DND-41 (cell line): ENCODE measurements at regions not wholly inside any gene's neighbourhood (a gene's known extent, or its start where the extent isn't known, plus 50 kb on each side); places are given as distances from the start of the nearest gene placed in this dataset.

Experiments
- ATAC-seq: fragments of 200-7000 bp; cut with Tn5 transposase; 3 replicates; pipeline ENCODE4 v1.9.1; 2021; ENCODE audit warnings: low read depth; ENCODE audit not compliant: insufficient read depth
- DNase-seq: peaks from one replicate; pipeline ENCODE4 v3.0.0-alpha.2; 2020
- H2AFZ ChIP-seq: 2 replicates; pipeline ENCODE4 v1.6.0; 2012; ENCODE audit warnings: low read depth, low read length
- H3K27ac ChIP-seq: 2 replicates; pipeline ENCODE4 v1.5.1; 2012; ENCODE audit warnings: low read length, inconsistent platforms
- H3K27me3 ChIP-seq: fragments of 200-600 bp; sonication (generic); 2 replicates; pipeline ENCODE4 v1.6.0; 2012; ENCODE audit warnings: low read length, mild to moderate bottlenecking, inconsistent platforms; ENCODE audit not compliant: insufficient read depth, poor library complexity
- H3K36me3 ChIP-seq: 2 replicates; pipeline ENCODE4 v1.5.1; 2012; ENCODE audit warnings: low read length, inconsistent platforms; ENCODE audit not compliant: insufficient read depth
- H3K4me1 ChIP-seq: 2 replicates; pipeline ENCODE4 v1.5.1; 2012; ENCODE audit warnings: mild to moderate bottlenecking, low read length; ENCODE audit not compliant: insufficient read depth
- H3K4me2 ChIP-seq: 2 replicates; pipeline ENCODE4 v1.6.0; 2012; ENCODE audit warnings: mild to moderate bottlenecking, moderate library complexity, low read length, inconsistent platforms; ENCODE audit not compliant: insufficient read depth
- H3K4me3 ChIP-seq, 2 experiments: fragments of 200-600 bp in 1 of 2; shearing (Covaris generic) in 1 of 2; 2 replicates each; pipeline ENCODE4 v1.5.1; 2012 to 2016; ENCODE audit warnings: inconsistent platforms in 2 of 2, low read length in 2 of 2, mild to moderate bottlenecking in 2 of 2, low read depth in 1 of 2, moderate library complexity in 1 of 2
- H3K79me2 ChIP-seq: 2 replicates; pipeline ENCODE4 v1.6.0; 2012; ENCODE audit warnings: low read length, inconsistent platforms; ENCODE audit not compliant: insufficient read depth
- H3K9ac ChIP-seq: 2 replicates; pipeline ENCODE4 v1.6.0; 2012; ENCODE audit warnings: low read depth, mild to moderate bottlenecking, inconsistent platforms, low read length, moderate library complexity
- H3K9me3 ChIP-seq: 2 replicates; pipeline ENCODE4 v1.5.1; 2012; ENCODE audit warnings: low read length, moderate library complexity, mild to moderate bottlenecking, inconsistent platforms; ENCODE audit not compliant: insufficient read depth, severe bottlenecking
- H4K20me1 ChIP-seq: 2 replicates; pipeline ENCODE4 v1.6.0; 2012; ENCODE audit warnings: low read length; ENCODE audit not compliant: insufficient read depth
- EZH2 ChIP-seq: IDR thresholded peaks from 3 replicates; pipeline ENCODE4 v1.6.1; 2012; ENCODE audit warnings: borderline replicate concordance, low read depth, mild to moderate bottlenecking, moderate library complexity, low read length, inconsistent platforms; ENCODE audit not compliant: severe bottlenecking
- TF ChIP-seq, protein P1 (sequence below): IDR thresholded peaks from 2 replicates; pipeline ENCODE4 v1.5.1; 2012; ENCODE audit warnings: borderline replicate concordance, low read length, moderate library complexity, mild to moderate bottlenecking; ENCODE audit not compliant: poor library complexity, severe bottlenecking; ENCODE audit errors: extremely low read depth

DNA sequence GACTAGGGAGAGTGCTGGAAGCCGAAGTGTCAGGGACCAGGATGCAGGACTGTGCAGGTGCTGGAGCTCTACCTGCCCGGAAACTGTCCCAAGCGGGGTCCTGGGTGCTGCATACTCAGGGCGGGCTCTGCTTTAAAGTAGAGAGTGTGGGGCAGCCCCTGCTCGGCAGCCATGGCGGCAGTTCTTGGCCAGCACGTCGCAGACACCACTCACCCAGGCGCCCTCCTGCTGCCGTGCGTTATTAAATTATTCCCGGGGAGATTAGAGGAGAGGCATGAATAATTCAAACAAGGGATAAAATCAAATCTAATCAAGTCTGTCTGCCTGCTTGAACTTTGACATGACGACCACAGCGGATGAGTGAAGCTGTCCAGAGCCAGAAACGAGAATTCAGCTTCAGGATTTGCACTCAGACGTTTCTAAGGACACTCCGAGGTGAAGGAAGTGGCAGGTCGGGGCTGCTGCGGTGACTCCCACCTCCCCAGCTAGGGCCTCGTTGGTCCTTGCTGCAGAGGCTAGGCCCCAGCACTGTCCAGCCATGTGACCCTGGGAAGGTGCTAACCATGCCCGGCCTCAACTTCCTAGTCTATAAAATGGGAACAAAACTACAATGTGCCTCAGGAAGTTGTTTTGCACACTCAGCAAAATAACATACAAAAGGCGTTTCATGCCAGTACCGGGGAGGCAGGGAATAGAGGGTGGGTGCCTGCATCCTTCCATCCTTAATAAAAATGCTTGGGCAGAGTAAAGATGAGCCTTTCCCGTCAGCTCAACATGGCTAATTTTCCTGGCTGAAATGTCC lies 91.3 kb upstream of the ADAMTS2 start:
- no peak overlapping the region for H3K4me2 ChIP-seq
- no peaks in the 10 kb centered on the region for H4K20me1 ChIP-seq
- H2AFZ ChIP-seq: no peak overlapping the region
- no peak overlapping the region for H3K9ac ChIP-seq
- no peak for DNase-seq
- no peaks in the 10 kb centered on the region for H3K36me3 ChIP-seq
- no peaks in the 10 kb centered on the region for H3K27me3 ChIP-seq
- no peaks in the 10 kb centered on the region for H3K9me3 ChIP-seq
- no peak overlapping the region for H3K27ac ChIP-seq
- no peak overlapping the region for H3K4me3 ChIP-seq
- no peaks in the 10 kb centered on the region for H3K79me2 ChIP-seq
- no peak for ATAC-seq
- TF ChIP-seq, protein P1, sequence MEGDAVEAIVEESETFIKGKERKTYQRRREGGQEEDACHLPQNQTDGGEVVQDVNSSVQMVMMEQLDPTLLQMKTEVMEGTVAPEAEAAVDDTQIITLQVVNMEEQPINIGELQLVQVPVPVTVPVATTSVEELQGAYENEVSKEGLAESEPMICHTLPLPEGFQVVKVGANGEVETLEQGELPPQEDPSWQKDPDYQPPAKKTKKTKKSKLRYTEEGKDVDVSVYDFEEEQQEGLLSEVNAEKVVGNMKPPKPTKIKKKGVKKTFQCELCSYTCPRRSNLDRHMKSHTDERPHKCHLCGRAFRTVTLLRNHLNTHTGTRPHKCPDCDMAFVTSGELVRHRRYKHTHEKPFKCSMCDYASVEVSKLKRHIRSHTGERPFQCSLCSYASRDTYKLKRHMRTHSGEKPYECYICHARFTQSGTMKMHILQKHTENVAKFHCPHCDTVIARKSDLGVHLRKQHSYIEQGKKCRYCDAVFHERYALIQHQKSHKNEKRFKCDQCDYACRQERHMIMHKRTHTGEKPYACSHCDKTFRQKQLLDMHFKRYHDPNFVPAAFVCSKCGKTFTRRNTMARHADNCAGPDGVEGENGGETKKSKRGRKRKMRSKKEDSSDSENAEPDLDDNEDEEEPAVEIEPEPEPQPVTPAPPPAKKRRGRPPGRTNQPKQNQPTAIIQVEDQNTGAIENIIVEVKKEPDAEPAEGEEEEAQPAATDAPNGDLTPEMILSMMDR: no peak
- TF ChIP-seq EZH2: no peak
- no peaks in the 10 kb centered on the region for H3K4me1 ChIP-seq

DNA sequence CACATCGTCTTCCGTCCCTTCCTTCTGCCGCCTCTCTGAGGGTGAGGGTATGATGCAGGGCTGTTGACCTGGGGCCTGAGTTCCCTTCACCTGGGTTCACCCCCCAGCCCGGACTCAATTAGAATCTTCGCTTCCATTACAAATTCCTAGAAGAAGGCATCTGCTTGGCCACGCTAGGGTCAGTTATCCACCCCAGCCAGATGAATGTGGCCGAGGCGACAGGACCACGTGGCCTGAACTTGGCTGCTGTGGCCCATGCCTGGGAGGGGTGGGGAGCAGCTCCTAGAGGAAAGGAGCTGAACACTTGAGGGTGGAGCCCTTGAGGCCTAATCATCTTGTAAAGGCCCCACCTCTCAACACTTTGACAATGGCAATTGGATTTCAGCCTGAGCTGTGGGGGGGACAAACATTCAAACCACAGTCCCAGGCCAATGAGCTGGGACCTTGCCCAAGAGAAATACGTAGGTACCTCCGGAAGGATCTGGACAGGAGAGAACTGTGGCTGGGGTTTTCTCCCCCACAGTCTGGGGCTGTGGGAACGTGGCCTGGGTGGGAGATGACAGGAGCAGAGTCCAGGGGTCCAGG lies 90.6 kb upstream of the ADAMTS2 start:
- Histone ChIP-seq H4K20me1 (no peaks in the 10 kb centered on the region), H3K36me3 (no peaks in the 10 kb centered on the region), H3K9me3 (no peaks in the 10 kb centered on the region), H3K9ac (no peak overlapping the region), H3K79me2 (no peaks in the 10 kb centered on the region), H3K4me3 (no peak overlapping the region), H3K4me1 (no peaks in the 10 kb centered on the region), H2AFZ (no peak overlapping the region), H3K27me3 (no peaks in the 10 kb centered on the region), H3K27ac (no peak overlapping the region), H3K4me2 (no peak overlapping the region)
- DNase-seq: no peak
- no peak for TF ChIP-seq EZH2
- TF ChIP-seq, protein P1: no peak
- no peak for ATAC-seq

DNA sequence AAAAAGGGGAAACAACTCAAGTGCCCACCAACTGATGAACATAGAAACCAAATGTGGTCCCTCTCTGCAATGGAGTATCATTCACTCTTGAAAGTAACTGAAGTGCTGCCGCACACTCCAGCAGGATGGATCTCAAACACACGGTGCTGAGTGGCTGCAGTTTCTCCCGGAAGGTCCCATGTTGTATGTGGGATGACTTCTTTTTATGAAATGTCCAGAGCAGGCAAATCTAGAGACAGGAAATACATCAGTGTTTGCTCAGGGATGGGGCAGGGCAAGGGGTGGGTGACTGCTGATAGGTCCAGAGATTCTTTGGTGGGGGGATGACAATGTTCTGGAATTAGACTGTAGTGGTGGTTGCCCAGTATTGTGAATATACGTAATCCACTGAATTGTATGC lies 89.9 kb upstream of the ADAMTS2 start:
- H3K9me3 ChIP-seq: no peaks in the 10 kb centered on the region
- no peaks in the 10 kb centered on the region for H3K79me2 ChIP-seq
- H4K20me1 ChIP-seq: no peaks in the 10 kb centered on the region
- H3K27me3 ChIP-seq: no peaks in the 10 kb centered on the region
- no peak overlapping the region for H2AFZ ChIP-seq
- H3K36me3 ChIP-seq: no peaks in the 10 kb centered on the region
- DNase-seq (no peak), ATAC-seq (no peak)
- H3K27ac ChIP-seq: no peak overlapping the region
- H3K4me3 ChIP-seq: no peak overlapping the region
- no peaks in the 10 kb centered on the region for H3K4me1 ChIP-seq
- H3K9ac ChIP-seq: no peak overlapping the region
- TF ChIP-seq EZH2: no peak
- TF ChIP-seq, protein P1: no peak
- no peak overlapping the region for H3K4me2 ChIP-seq
